Liver (tissue), 8 donors: ENCODE measurements at regions not wholly inside any gene's neighbourhood (a gene's known extent, or its start where the extent isn't known, plus 50 kb on each side); places are given as distances from the start of the nearest gene placed in this dataset.

Source experiments
- DNase-seq: peaks from one replicate; pipeline ENCODE4 v3.0.0-alpha.2; 2017; ENCODE audit warnings: low spot score
- H3K27ac ChIP-seq, 2 donors: one replicate each; pipeline ENCODE4 v1.7.0; 2013; ENCODE audit warnings: inconsistent platforms in 2 of 2, low read length in 2 of 2, control low read depth in 1 of 2, low read depth in 1 of 2, mild to moderate bottlenecking in 1 of 2
- H3K27me3 ChIP-seq, 4 donors: one replicate each; pipeline versions ENCODE4 v1.6.1 to v1.7.0; 2013; ENCODE audit warnings: low read length in 3 of 4, inconsistent platforms in 1 of 4, mild to moderate bottlenecking in 1 of 4, moderate library complexity in 1 of 4; ENCODE audit not compliant: control insufficient read depth in 4 of 4, insufficient read depth in 4 of 4
- H3K36me3 ChIP-seq, 4 donors: one replicate each; pipeline versions ENCODE4 v1.6.1 to v1.7.0; 2013; ENCODE audit warnings: low read length in 3 of 4, mild to moderate bottlenecking in 3 of 4, low read depth in 1 of 4, moderate library complexity in 1 of 4; ENCODE audit not compliant: control insufficient read depth in 4 of 4, insufficient read depth in 3 of 4
- H3K4me1 ChIP-seq, 4 donors: one replicate each; pipeline versions ENCODE4 v1.6.1 to v1.7.0; 2013; ENCODE audit warnings: low read length in 3 of 4, mild to moderate bottlenecking in 3 of 4, moderate library complexity in 1 of 4; ENCODE audit not compliant: control insufficient read depth in 4 of 4, insufficient read depth in 4 of 4
- H3K4me3 ChIP-seq, 3 donors: one replicate each; pipeline versions ENCODE4 v1.6.1 to v1.7.0; 2013; ENCODE audit warnings: low read length in 3 of 3, control low read depth in 1 of 3, low read depth in 1 of 3, mild to moderate bottlenecking in 1 of 3
- H3K9ac ChIP-seq, 2 donors: one replicate each; pipeline ENCODE4 v1.7.0; 2013; ENCODE audit warnings: low read length in 2 of 2, mild to moderate bottlenecking in 2 of 2, moderate library complexity in 2 of 2, control low read depth in 1 of 2, low read depth in 1 of 2
- H3K9me3 ChIP-seq, 4 donors: one replicate each; pipeline versions ENCODE4 v1.6.1 to v1.7.0; 2013; ENCODE audit warnings: low read length in 3 of 4; ENCODE audit not compliant: control insufficient read depth in 4 of 4
- ATF3 ChIP-seq: IDR thresholded peaks from 2 replicates; pipeline ENCODE4 v1.6.1; 2016; ENCODE audit warnings: antibody characterized with exemption
- CTCF ChIP-seq: fragments of 150-350 bp; IDR thresholded peaks from 2 replicates; pipeline ENCODE4 v1.5.1; 2017; ENCODE audit warnings: improper control_type of control experiment, low read depth, low read length; ENCODE audit not compliant: missing input control
- EGR1 ChIP-seq, 2 donors: IDR thresholded peaks; 2 replicates each; pipeline ENCODE4 v1.6.1; 2016 to 2018; ENCODE audit warnings: antibody characterized with exemption in 2 of 2, low read depth in 2 of 2
- FOXA2 ChIP-seq: IDR thresholded peaks from 2 replicates; pipeline ENCODE4 v1.6.1; 2016; ENCODE audit warnings: antibody characterized with exemption
- GABPA ChIP-seq, 2 donors: IDR thresholded peaks in 1 of 2; conservative IDR thresholded peaks in 1 of 2; 2 replicates each; pipeline ENCODE4 v1.6.1; 2016; ENCODE audit warnings: antibody characterized with exemption in 2 of 2, mild to moderate bottlenecking in 1 of 2, moderate library complexity in 1 of 2
- HNF4A ChIP-seq, 2 donors: conservative IDR thresholded peaks; 2 replicates each; pipeline ENCODE4 v1.6.1; 2016; ENCODE audit warnings: antibody characterized with exemption in 2 of 2, mild to moderate bottlenecking in 2 of 2
- HNF4G ChIP-seq: IDR thresholded peaks from 2 replicates; pipeline ENCODE4 v1.6.1; 2016; ENCODE audit warnings: antibody characterized with exemption
- JUND ChIP-seq, 2 donors: IDR thresholded peaks; 2 replicates each; pipeline ENCODE4 v1.6.1; 2016; ENCODE audit warnings: antibody characterized with exemption in 2 of 2
- MAX ChIP-seq: IDR thresholded peaks from 2 replicates; pipeline ENCODE4 v1.6.1; 2016; ENCODE audit warnings: antibody characterized with exemption
- NR2F2 ChIP-seq: IDR thresholded peaks from 2 replicates; pipeline ENCODE4 v1.6.1; 2016; ENCODE audit warnings: antibody characterized with exemption
- RAD21 ChIP-seq, 2 donors: IDR thresholded peaks; 2 replicates each; pipeline ENCODE4 v1.6.1; 2016; ENCODE audit warnings: antibody characterized with exemption in 2 of 2, mild to moderate bottlenecking in 2 of 2
- REST ChIP-seq: IDR thresholded peaks from 2 replicates; pipeline ENCODE4 v1.6.1; 2016; ENCODE audit warnings: antibody characterized with exemption, mild to moderate bottlenecking
- RXRA ChIP-seq, 2 donors: IDR thresholded peaks; 2 replicates each; pipeline ENCODE4 v1.6.1; 2017 to 2018; ENCODE audit warnings: antibody characterized with exemption in 2 of 2, mild to moderate bottlenecking in 1 of 2
- SP1 ChIP-seq: IDR thresholded peaks from 2 replicates; pipeline ENCODE4 v1.6.1; 2018; ENCODE audit warnings: antibody characterized with exemption, mild to moderate bottlenecking
- TAF1 ChIP-seq: conservative IDR thresholded peaks from 2 replicates; pipeline ENCODE4 v1.6.1; 2016; ENCODE audit warnings: antibody characterized with exemption, mild to moderate bottlenecking
- YY1 ChIP-seq: IDR thresholded peaks from 2 replicates; pipeline ENCODE4 v1.6.1; 2016; ENCODE audit warnings: antibody characterized with exemption, mild to moderate bottlenecking
- ZBTB33 ChIP-seq: IDR thresholded peaks from 2 replicates; pipeline ENCODE4 v1.6.1; 2016; ENCODE audit warnings: antibody characterized with exemption
- WGBS: extraction: QIAGEN DNeasy Blood & Tissue Kit; methylation state at CpG from one replicate; pipeline ENCODE4 v1.1.7; 2013; 5-methylcytosine and 5-hydroxymethylcytosine counted together
- donor health status: healthy.
- donor health status: healthy.
- donor health status: healthy.
- donor health status: healthy.
- donor health status: healthy.

GRCh38 chr5:116998024-116998423 lies 423.4 kb upstream of the SEMA6A start:
- Histone ChIP-seq H3K9ac (no peak overlapping the region), H3K9me3 (peaks cover 0 to 4% (median 1%) of the 10 kb centered on the region in 4 donors), H3K4me3 (no peak overlapping the region), H3K27ac (no peak overlapping the region), H3K4me1 (no peaks in the 10 kb centered on the region), H3K36me3 (no peaks in the 10 kb centered on the region), H3K27me3 (peaks cover 0 to 5% (median 0%) of the 10 kb centered on the region in 4 donors)
- WGBS = 85% methylated on average over 13 of the region's 13 CpGs
- DNase-seq = no peak
- TF ChIP-seq NR2F2 (no peak), RXRA (IDR thresholded peaks at IDR 0.05) (no peak), MAX (no peak), RAD21 (IDR thresholded peaks at IDR 0.05) (no peak), TAF1 (no peak), ZBTB33 (no peak), SP1 (no peak), ATF3 (no peak), FOXA2 (no peak), HNF4G (no peak), REST (no peak), CTCF (no peak), HNF4A (conservative IDR thresholded peaks at IDR 0.05) (no peak), JUND (IDR thresholded peaks at IDR 0.05) (no peak), GABPA (IDR thresholded peaks at IDR 0.05 in 1 of 2, conservative IDR thresholded peaks at IDR 0.05 in 1 of 2) (no peak), EGR1 (IDR thresholded peaks at IDR 0.05; ENCODE audit: low read depth in 2 of 2) (no peak)

GRCh38 chr5:116992681-116993080 lies 418.1 kb upstream of the SEMA6A start:
- Histone ChIP-seq H3K27me3 (peaks cover 0 to 2% (median 0%) of the 10 kb centered on the region in 4 donors), H3K4me1 (no peaks in the 10 kb centered on the region), H3K36me3 (no peaks in the 10 kb centered on the region), H3K9ac (no peak overlapping the region), H3K9me3 (no peaks in the 10 kb centered on the region), H3K27ac (no peak overlapping the region), H3K4me3 (no peak overlapping the region)
- no peak for DNase-seq
- WGBS = 68% methylated on average over 2 of the region's 2 CpGs
- TF ChIP-seq GABPA (IDR thresholded peaks at IDR 0.05 in 1 of 2, conservative IDR thresholded peaks at IDR 0.05 in 1 of 2) (no peak), NR2F2 (no peak), RAD21 (IDR thresholded peaks at IDR 0.05) (no peak), ATF3 (no peak), MAX (no peak), YY1 (no peak), SP1 (no peak), RXRA (IDR thresholded peaks at IDR 0.05) (no peak), EGR1 (IDR thresholded peaks at IDR 0.05; ENCODE audit: low read depth in 2 of 2) (no peak), TAF1 (no peak), ZBTB33 (no peak), REST (no peak), JUND (IDR thresholded peaks at IDR 0.05) (no peak)
